GM23338 (cell line): ENCODE measurements at regions not wholly inside any gene's neighbourhood (a gene's known extent, or its start where the extent isn't known, plus 50 kb on each side); places are given as distances from the start of the nearest gene placed in this dataset.

Source experiments
- ATAC-seq: fragments of 200-7000 bp; cut with Tn5 transposase; 3 replicates; pipeline ENCODE4 v1.9.1; 2020
- DNase-seq: peaks from one replicate; pipeline ENCODE4 v3.0.0-alpha.2; 2015; ENCODE audit warnings: low spot score
- H2AFZ ChIP-seq: fragments of 200-600 bp; sonication (generic); 2 replicates; pipeline ENCODE4 v1.8.0; 2016; ENCODE audit warnings: antibody characterized with exemption, mild to moderate bottlenecking, moderate library complexity
- H3F3A ChIP-seq: fragments of 200-600 bp; sonication (generic); replicated peaks from 2 replicates; pipeline ENCODE4 v1.8.0; 2017; ENCODE audit warnings: antibody characterized with exemption, mixed run types, low read depth
- H3K27ac ChIP-seq: fragments of 200-600 bp; sonication (generic); 2 replicates; pipeline ENCODE4 v1.6.1; 2016; ENCODE audit warnings: low read depth
- H3K27me3 ChIP-seq: fragments of 200-600 bp; sonication (generic); 2 replicates; pipeline ENCODE4 v1.8.0; 2016; ENCODE audit warnings: mild to moderate bottlenecking, mixed run types, moderate library complexity; ENCODE audit not compliant: insufficient read depth
- H3K36me3 ChIP-seq: fragments of 200-600 bp; sonication (generic); 2 replicates; pipeline ENCODE4 v1.8.0; 2016; ENCODE audit warnings: mild to moderate bottlenecking; ENCODE audit not compliant: insufficient read depth
- H3K4me1 ChIP-seq: fragments of 200-600 bp; sonication (generic); 2 replicates; pipeline ENCODE4 v1.8.0; 2016; ENCODE audit warnings: mild to moderate bottlenecking, moderate library complexity; ENCODE audit not compliant: insufficient read depth
- H3K4me2 ChIP-seq: fragments of 200-600 bp; sonication (generic); 2 replicates; pipeline ENCODE4 v1.7.1; 2017; ENCODE audit warnings: mixed run types
- H3K4me3 ChIP-seq: fragments of 200-600 bp; sonication (generic); 2 replicates; pipeline ENCODE4 v1.6.1; 2016; ENCODE audit warnings: mixed run types
- H3K79me2 ChIP-seq: fragments of 200-600 bp; sonication (generic); replicated peaks from 2 replicates; pipeline ENCODE4 v1.8.0; 2017; ENCODE audit warnings: mild to moderate bottlenecking; ENCODE audit not compliant: insufficient read depth
- H3K9me2 ChIP-seq: fragments of 200-600 bp; sonication (generic); 2 replicates; pipeline ENCODE4 v1.8.0; 2017; ENCODE audit not compliant: insufficient read depth
- H4K20me1 ChIP-seq: fragments of 200-600 bp; sonication (generic); replicated peaks from 2 replicates; pipeline ENCODE4 v1.8.0; 2017; ENCODE audit warnings: mild to moderate bottlenecking; ENCODE audit not compliant: insufficient read depth
- H3K27ac Mint-ChIP-seq: 2 replicates; pipeline ENCODE4 v1.8.0; 2020; ENCODE audit warnings: inconsistent platforms, mild to moderate bottlenecking, moderate library complexity, mixed read lengths
- H3K27me3 Mint-ChIP-seq: 3 replicates; pipeline ENCODE4 v1.8.0; 2022; ENCODE audit warnings: low read depth, mild to moderate bottlenecking, moderate library complexity, mixed read lengths, inconsistent platforms; ENCODE audit not compliant: insufficient read depth, poor library complexity
- H3K36me3 Mint-ChIP-seq: 3 replicates; pipeline ENCODE4 v1.8.0; 2021; ENCODE audit warnings: low read depth, mild to moderate bottlenecking, inconsistent platforms, moderate library complexity, mixed read lengths
- H3K4me1 Mint-ChIP-seq: 3 replicates; pipeline ENCODE4 v1.8.0; 2020; ENCODE audit warnings: mild to moderate bottlenecking, inconsistent platforms, mixed read lengths
- H3K4me3 Mint-ChIP-seq: 3 replicates; pipeline ENCODE4 v1.8.0; 2021; ENCODE audit warnings: moderate library complexity, mild to moderate bottlenecking, inconsistent platforms, mixed read lengths
- H3K9me3 Mint-ChIP-seq: 3 replicates; pipeline ENCODE4 v1.8.0; 2020; ENCODE audit warnings: moderate library complexity, mild to moderate bottlenecking, inconsistent platforms, mixed read lengths
- CTCF ChIP-seq, 2 experiments: fragments of 200-600 bp in 1 of 2; sonication (generic) in 1 of 2; conservative IDR thresholded peaks; 2 replicates each; pipeline versions ENCODE4 v1.5.1 to v1.6.1; 2016 to 2017; ENCODE audit warnings: antibody characterized with exemption in 2 of 2, low read depth in 2 of 2, mild to moderate bottlenecking in 2 of 2, moderate library complexity in 1 of 2
- ETS1 ChIP-seq: IDR thresholded peaks from 2 replicates; pipeline ENCODE4 v1.6.1; 2016; ENCODE audit warnings: antibody characterized with exemption
- JUNB ChIP-seq: IDR thresholded peaks from one replicate; pipeline ENCODE4 v1.6.1; 2016; ENCODE audit warnings: antibody characterized with exemption; ENCODE audit not compliant: unreplicated experiment
- POLR2AphosphoS5 ChIP-seq: IDR thresholded peaks from 2 replicates; pipeline ENCODE4 v1.6.1; 2016; ENCODE audit warnings: antibody characterized with exemption, low read depth
- REST ChIP-seq: IDR thresholded peaks from one replicate; pipeline ENCODE4 v1.6.1; 2018; ENCODE audit warnings: antibody characterized with exemption; ENCODE audit not compliant: unreplicated experiment
- STAT1 ChIP-seq: IDR thresholded peaks from one replicate; pipeline ENCODE4 v1.6.1; 2016; ENCODE audit warnings: antibody characterized with exemption; ENCODE audit not compliant: unreplicated experiment
- ZNF114 ChIP-seq: fragments of 250-450 bp; sonication (Bioruptor Pico); IDR thresholded peaks from 2 replicates; pipeline ENCODE4 v1.5.0; 2020; ENCODE audit warnings: mild to moderate bottlenecking, moderate library complexity
- ZNF331 ChIP-seq: fragments of 250-450 bp; sonication (Bioruptor Pico); IDR thresholded peaks from 2 replicates; pipeline ENCODE4 v1.5.0; 2020; ENCODE audit warnings: low read depth, mild to moderate bottlenecking, moderate library complexity
- ZNF462 ChIP-seq: fragments of 250-450 bp; sonication (Bioruptor Pico); IDR thresholded peaks from 2 replicates; pipeline ENCODE4 v1.5.0; 2020; ENCODE audit warnings: mild to moderate bottlenecking, moderate library complexity

GRCh38 chr4:181507180-181507835, 735.9 kb upstream of the TENM3 start:
- Mint-ChIP-seq H3K9me3 (no peaks in the 10 kb centered on the region), H3K4me3 (no peak overlapping the region), H3K36me3 (no peaks in the 10 kb centered on the region), H3K27ac (no peak overlapping the region), H3K27me3 (peaks cover 6% of the 10 kb centered on the region), H3K4me1 (peaks cover 49% of the 10 kb centered on the region)
- H3K9me2 ChIP-seq = no peaks in the 10 kb centered on the region
- no peak for TF ChIP-seq STAT1
- no peak for ATAC-seq
- H3K4me2 ChIP-seq = no peak overlapping the region
- no peak overlapping the region for H2AFZ ChIP-seq
- H3K27me3 ChIP-seq = no peaks in the 10 kb centered on the region
- no peaks in the 10 kb centered on the region for H4K20me1 ChIP-seq
- DNase-seq = no peak
- H3K4me3 ChIP-seq = no peak overlapping the region
- H3F3A ChIP-seq = no peaks in the 10 kb centered on the region
- H3K36me3 ChIP-seq = no peaks in the 10 kb centered on the region
- peaks cover 12% of the 10 kb centered on the region for H3K4me1 ChIP-seq
- H3K27ac ChIP-seq = no peak overlapping the region
- H3K79me2 ChIP-seq = no peaks in the 10 kb centered on the region

GRCh38 chr4:181507938-181508337, 735.3 kb upstream of the TENM3 start:
- Histone ChIP-seq H3F3A (no peaks in the 10 kb centered on the region), H3K4me1 (peaks cover 12% of the 10 kb centered on the region), H3K9me2 (no peaks in the 10 kb centered on the region), H3K36me3 (no peaks in the 10 kb centered on the region), H4K20me1 (no peaks in the 10 kb centered on the region), H3K4me3 (no peak overlapping the region), H2AFZ (no peak overlapping the region), H3K79me2 (no peaks in the 10 kb centered on the region), H3K27me3 (no peaks in the 10 kb centered on the region), H3K27ac (no peak overlapping the region), H3K4me2 (no peak overlapping the region)
- peaks cover 6% of the 10 kb centered on the region for H3K27me3 Mint-ChIP-seq
- ATAC-seq = peak; percentile 20; the same call in 1 of the 3 replicates
- no peak for DNase-seq
- H3K4me3 Mint-ChIP-seq = no peak overlapping the region
- no peak overlapping the region for H3K27ac Mint-ChIP-seq
- H3K9me3 Mint-ChIP-seq = no peaks in the 10 kb centered on the region
- no peaks in the 10 kb centered on the region for H3K36me3 Mint-ChIP-seq
- peaks cover 49% of the 10 kb centered on the region for H3K4me1 Mint-ChIP-seq
- no peak for TF ChIP-seq JUNB
- no peak for TF ChIP-seq ZNF331 (CRISPR knock-in tag)
- no peak for TF ChIP-seq STAT1
- no peak for TF ChIP-seq POLR2AphosphoS5
- no peak for TF ChIP-seq CTCF (conservative IDR thresholded peaks at IDR 0.05; ENCODE audit: low read depth in 2 of 2)
- TF ChIP-seq ZNF462 (CRISPR knock-in tag) = no peak
- TF ChIP-seq REST = no peak
- TF ChIP-seq ZNF114 = no peak
- TF ChIP-seq ETS1 = no peak
